Bronchial epithelial cell (primary cell): ENCODE measurements at regions not wholly inside any gene's neighbourhood (a gene's known extent, or its start where the extent isn't known, plus 50 kb on each side); places are given as distances from the start of the nearest gene placed in this dataset.

Source experiments
- DNase-seq: peaks from one replicate; pipeline ENCODE4 v3.0.0-alpha.2; 2010; ENCODE audit warnings: low read depth
- FAIRE-seq: peaks from 2 replicates; lab custom pipeline; 2011; peaks lifted over from hg19 to GRCh38; lab: Jason Lieb, UNC
- H3K27me3 ChIP-seq: 2 replicates; pipeline ENCODE4 v1.5.1; 2011; ENCODE audit warnings: low read length; ENCODE audit not compliant: control insufficient read depth, insufficient read depth
- H3K36me3 ChIP-seq: 2 replicates; pipeline ENCODE4 v1.5.1; 2011; ENCODE audit warnings: low read length; ENCODE audit not compliant: control insufficient read depth, insufficient read depth
- H3K4me3 ChIP-seq: 2 replicates; pipeline ENCODE4 v1.5.1; 2011; ENCODE audit warnings: mild to moderate bottlenecking, low read depth, low read length, control low read depth
- CTCF ChIP-seq: IDR thresholded peaks from 2 replicates; pipeline ENCODE4 v1.5.1; 2011; ENCODE audit warnings: mild to moderate bottlenecking, moderate library complexity, low read length, control low read depth, inconsistent platforms; ENCODE audit not compliant: insufficient read depth, severe bottlenecking

DNA sequence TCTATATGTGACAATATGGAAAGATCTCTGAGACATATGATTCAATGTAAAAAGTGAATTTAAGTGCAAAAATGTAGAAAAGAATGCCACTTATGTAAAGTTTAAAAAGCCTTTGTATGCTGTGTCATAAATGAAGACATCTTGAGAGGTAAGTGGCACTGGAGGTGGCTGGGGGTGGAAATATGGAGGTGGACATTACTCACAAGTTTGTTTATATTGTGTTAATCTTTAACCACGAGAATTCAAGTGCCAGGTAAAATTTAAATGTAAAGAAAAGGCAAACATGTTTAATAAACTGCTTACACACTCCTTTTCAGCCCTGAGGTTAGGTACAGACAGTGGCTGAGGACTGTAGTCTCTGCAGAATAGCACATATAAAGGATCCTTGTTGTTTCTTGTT, 235.1 kb downstream of the ABCC12 start:
- DNase-seq: peak; percentile 38
- Histone ChIP-seq H3K36me3 (no peaks in the 10 kb centered on the region), H3K27me3 (no peaks in the 10 kb centered on the region), H3K4me3 (no peak overlapping the region)
- no peak for FAIRE-seq
- no peak for TF ChIP-seq CTCF

- TF ChIP-seq CTCF: no peak
- DNase-seq (no peak), FAIRE-seq (no peak)
- no peaks in the 10 kb centered on the region for H3K36me3 ChIP-seq
- no peak overlapping the region for H3K4me3 ChIP-seq
- H3K27me3 ChIP-seq: no peaks in the 10 kb centered on the region
Observed at GRCh38 chr16:47917118-47917517, 238.7 kb downstream of the ABCC12 start.

- H3K36me3 ChIP-seq: no peaks in the 10 kb centered on the region
- H3K27me3 ChIP-seq: no peaks in the 10 kb centered on the region
- DNase-seq (no peak), FAIRE-seq (no peak)
- no peak overlapping the region for H3K4me3 ChIP-seq
- TF ChIP-seq CTCF: no peak
Observed at GRCh38 chr16:47916266-47916665, 239.5 kb downstream of the ABCC12 start.

DNA sequence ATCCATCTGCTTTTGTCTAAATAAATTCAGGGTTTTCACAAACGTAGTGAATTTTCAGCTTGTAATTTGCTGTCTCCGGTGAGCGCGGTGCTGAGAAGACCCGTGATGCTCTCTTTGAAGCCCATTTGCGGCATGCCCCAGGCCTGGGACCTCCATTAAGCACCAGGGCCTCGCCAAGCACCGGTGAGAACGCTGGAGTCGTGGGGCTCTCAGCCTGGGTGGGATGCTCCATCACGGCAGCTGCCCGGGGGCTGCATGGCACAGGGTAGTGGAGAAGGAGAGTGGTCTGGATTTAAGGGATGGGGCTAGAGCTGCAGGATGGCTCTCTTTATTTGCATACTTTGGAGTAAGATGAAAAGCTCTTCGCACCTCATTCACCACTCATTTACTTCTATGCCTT, 248.7 kb downstream of the ABCC12 start:
- Histone ChIP-seq H3K36me3 (no peaks in the 10 kb centered on the region), H3K4me3 (no peak overlapping the region), H3K27me3 (no peaks in the 10 kb centered on the region)
- DNase-seq: no peak
- FAIRE-seq: no peak
- TF ChIP-seq CTCF: no peak

- peak; percentile 96 for FAIRE-seq
- Histone ChIP-seq H3K36me3 (no peaks in the 10 kb centered on the region), H3K27me3 (no peaks in the 10 kb centered on the region), H3K4me3 (no peak overlapping the region)
- no peak for TF ChIP-seq CTCF
- DNase-seq: peak; percentile 94
Observed at GRCh38 chr16:47905771-47906170, 250.0 kb downstream of the ABCC12 start.

DNA sequence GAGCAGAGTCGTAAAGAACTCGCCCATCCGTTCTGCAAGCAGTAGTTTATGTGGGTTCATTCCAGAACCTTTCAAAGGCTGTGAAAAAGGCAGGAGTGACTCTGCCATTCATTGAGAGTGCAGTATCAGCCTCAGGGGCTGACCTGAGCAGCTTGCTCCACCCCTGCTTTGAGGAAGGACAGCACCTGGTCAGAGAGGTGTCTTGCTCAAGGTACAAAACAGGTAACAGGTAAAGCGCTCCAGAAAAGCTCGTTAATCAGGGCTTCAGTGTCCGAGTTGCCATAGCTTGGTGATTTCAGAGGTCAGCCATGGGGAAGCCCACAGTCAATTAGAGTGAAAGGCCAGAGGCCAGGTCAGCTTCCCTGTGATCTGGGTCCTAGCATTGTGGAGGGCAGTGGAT, 251.1 kb downstream of the ABCC12 start:
- DNase-seq (no peak), FAIRE-seq (peak; percentile 52)
- no peaks in the 10 kb centered on the region for H3K27me3 ChIP-seq
- no peak for TF ChIP-seq CTCF
- H3K4me3 ChIP-seq: no peak overlapping the region
- no peaks in the 10 kb centered on the region for H3K36me3 ChIP-seq
